Lung (tissue), 11 donors: ENCODE measurements at regions not wholly inside any gene's neighbourhood (a gene's known extent, or its start where the extent isn't known, plus 50 kb on each side); places are given as distances from the start of the nearest gene placed in this dataset.
A peak's percentile ranks its signal among the peaks of the same experiment; 100 is the strongest.
"Not testable (repeated sequence)": the region's sequence is repeated elsewhere in the genome, so short reads cannot be mapped to it uniquely, and the experiment has no call there.

Source experiments
- ATAC-seq: fragments of 200-7000 bp; cut with Tn5 transposase; one replicate; pipeline ENCODE4 v1.9.1; 2020; ENCODE audit warnings: moderate number of reproducible peaks; ENCODE audit not compliant: insufficient read depth, low FRiP score
- DNase-seq, 3 donors: peaks; one replicate each; pipeline ENCODE4 v3.0.0-alpha.2; 2013 to 2017
- H3K27ac ChIP-seq, 2 donors: one replicate each; pipeline ENCODE4 v1.5.1; 2013; ENCODE audit warnings: mild to moderate bottlenecking in 2 of 2, moderate library complexity in 2 of 2, control low read depth in 1 of 2, inconsistent platforms in 1 of 2, low read depth in 1 of 2, low read length in 1 of 2
- H3K27me3 ChIP-seq, 3 donors: one replicate each; pipeline ENCODE4 v1.5.1; 2013; ENCODE audit warnings: low read length in 2 of 3; ENCODE audit not compliant: control insufficient read depth in 3 of 3, insufficient read depth in 3 of 3
- H3K36me3 ChIP-seq, 4 donors: one replicate each; pipeline ENCODE4 v1.5.1; 2013; ENCODE audit warnings: low read length in 4 of 4, mild to moderate bottlenecking in 1 of 4, moderate library complexity in 1 of 4; ENCODE audit not compliant: control insufficient read depth in 4 of 4, insufficient read depth in 4 of 4
- H3K4me1 ChIP-seq, 5 donors: one replicate each; pipeline ENCODE4 v1.5.1; 2013; ENCODE audit warnings: low read length in 5 of 5, mild to moderate bottlenecking in 2 of 5, moderate library complexity in 1 of 5; ENCODE audit not compliant: control insufficient read depth in 5 of 5, insufficient read depth in 5 of 5
- H3K4me3 ChIP-seq: one replicate; pipeline ENCODE4 v1.5.1; 2013; ENCODE audit warnings: mild to moderate bottlenecking, control low read depth, moderate library complexity
- H3K9ac ChIP-seq, 2 donors: one replicate each; pipeline ENCODE4 v1.5.1; 2013; ENCODE audit warnings: low read length in 2 of 2, control low read depth in 1 of 2; ENCODE audit not compliant: insufficient read depth in 1 of 2
- H3K9me3 ChIP-seq, 4 donors: one replicate each; pipeline ENCODE4 v1.5.1; 2013; ENCODE audit warnings: low read length in 3 of 4, mild to moderate bottlenecking in 1 of 4, moderate library complexity in 1 of 4; ENCODE audit not compliant: control insufficient read depth in 4 of 4, insufficient read depth in 3 of 4
- WGBS, 2 donors: extraction: QIAGEN DNeasy Blood & Tissue Kit; methylation state at CpG; one replicate each; pipeline ENCODE4 v1.1.7; 2013; 5-methylcytosine and 5-hydroxymethylcytosine counted together
- TF ChIP-seq, protein P1 (sequence below): IDR thresholded peaks from 2 replicates; pipeline ENCODE4 v1.5.1; 2012; ENCODE audit warnings: mild to moderate bottlenecking; ENCODE audit errors: control extremely low read depth, extremely low read depth
- donor health status: control.
- donor health status: control.
- donor health status: Bipolar disorder and iron deficiency.
- donor health status: healthy.
- donor health status: DM: yes; HTN: yes; CAD: no.

DNA sequence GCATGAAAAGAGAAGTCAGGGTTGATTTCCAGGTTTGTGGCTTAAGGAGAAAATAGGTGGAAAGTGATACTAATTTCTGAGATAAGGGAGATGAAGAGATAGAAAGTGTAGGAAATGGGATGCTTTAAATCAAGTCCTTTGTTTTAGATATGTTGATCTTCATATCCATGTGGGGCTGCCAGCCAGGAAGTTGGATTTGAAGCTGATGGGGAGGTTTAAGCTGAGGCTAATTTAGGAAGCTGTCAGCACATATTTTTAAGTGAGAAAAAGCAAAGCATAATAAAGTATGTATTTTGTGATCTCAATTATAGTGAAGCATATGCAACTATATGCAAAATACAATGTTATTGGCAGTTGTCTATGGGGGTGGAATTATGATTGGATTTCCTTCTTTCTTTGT, 428.4 kb downstream of the CSNK1G3 start:
- no peak for ATAC-seq
- no peak overlapping the region for H3K4me3 ChIP-seq

DNA sequence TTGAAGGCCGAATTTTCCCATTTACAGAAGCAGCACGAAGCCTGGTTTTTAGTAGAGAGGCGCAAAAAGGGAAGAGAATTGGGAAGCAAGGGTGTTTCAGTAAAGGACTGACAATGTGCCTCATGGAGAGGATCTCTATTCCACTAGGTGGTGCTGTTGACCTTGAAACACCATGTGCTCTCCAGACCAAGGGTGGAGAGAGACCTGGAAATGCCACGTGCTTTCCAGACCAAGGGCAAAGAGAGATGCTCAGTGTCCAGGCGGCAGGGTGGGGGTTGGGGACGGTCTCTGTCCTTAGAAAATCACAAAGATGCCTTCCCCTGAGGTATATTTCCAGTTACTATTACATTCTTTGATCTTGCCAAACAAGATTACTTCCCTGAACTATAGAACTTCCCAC, 425.3 kb downstream of the CSNK1G3 start:
- H3K9ac ChIP-seq, result no peak overlapping the region
- H3K27ac ChIP-seq, result no peak overlapping the region
- TF ChIP-seq, protein P1, sequence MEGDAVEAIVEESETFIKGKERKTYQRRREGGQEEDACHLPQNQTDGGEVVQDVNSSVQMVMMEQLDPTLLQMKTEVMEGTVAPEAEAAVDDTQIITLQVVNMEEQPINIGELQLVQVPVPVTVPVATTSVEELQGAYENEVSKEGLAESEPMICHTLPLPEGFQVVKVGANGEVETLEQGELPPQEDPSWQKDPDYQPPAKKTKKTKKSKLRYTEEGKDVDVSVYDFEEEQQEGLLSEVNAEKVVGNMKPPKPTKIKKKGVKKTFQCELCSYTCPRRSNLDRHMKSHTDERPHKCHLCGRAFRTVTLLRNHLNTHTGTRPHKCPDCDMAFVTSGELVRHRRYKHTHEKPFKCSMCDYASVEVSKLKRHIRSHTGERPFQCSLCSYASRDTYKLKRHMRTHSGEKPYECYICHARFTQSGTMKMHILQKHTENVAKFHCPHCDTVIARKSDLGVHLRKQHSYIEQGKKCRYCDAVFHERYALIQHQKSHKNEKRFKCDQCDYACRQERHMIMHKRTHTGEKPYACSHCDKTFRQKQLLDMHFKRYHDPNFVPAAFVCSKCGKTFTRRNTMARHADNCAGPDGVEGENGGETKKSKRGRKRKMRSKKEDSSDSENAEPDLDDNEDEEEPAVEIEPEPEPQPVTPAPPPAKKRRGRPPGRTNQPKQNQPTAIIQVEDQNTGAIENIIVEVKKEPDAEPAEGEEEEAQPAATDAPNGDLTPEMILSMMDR, result peak; percentile 29
- no peak overlapping the region for H3K4me3 ChIP-seq
- H3K9me3 ChIP-seq, result peaks cover 0 to 21% (median 8%) of the 10 kb centered on the region in 4 donors
- 73 to 81% methylated on average over 6 of the region's 6 CpGs for WGBS, 2 donors
- H3K27me3 ChIP-seq, result no peaks in the 10 kb centered on the region
- no peak for ATAC-seq
- no peaks in the 10 kb centered on the region for H3K36me3 ChIP-seq
- no peak for DNase-seq
- H3K4me1 ChIP-seq, result no peaks in the 10 kb centered on the region

More for the DNA sequence above, 428.4 kb downstream of the CSNK1G3 start:
- TF ChIP-seq, protein P1, result no peak
- no peaks in the 10 kb centered on the region for H3K27me3 ChIP-seq
- DNase-seq, result no peak
- no peaks in the 10 kb centered on the region for H3K36me3 ChIP-seq
- H3K4me1 ChIP-seq, result no peaks in the 10 kb centered on the region
- H3K9me3 ChIP-seq, result peaks cover 0 to 21% (median 8%) of the 10 kb centered on the region in 4 donors
- no peak overlapping the region for H3K9ac ChIP-seq
- no peak overlapping the region for H3K27ac ChIP-seq

DNA sequence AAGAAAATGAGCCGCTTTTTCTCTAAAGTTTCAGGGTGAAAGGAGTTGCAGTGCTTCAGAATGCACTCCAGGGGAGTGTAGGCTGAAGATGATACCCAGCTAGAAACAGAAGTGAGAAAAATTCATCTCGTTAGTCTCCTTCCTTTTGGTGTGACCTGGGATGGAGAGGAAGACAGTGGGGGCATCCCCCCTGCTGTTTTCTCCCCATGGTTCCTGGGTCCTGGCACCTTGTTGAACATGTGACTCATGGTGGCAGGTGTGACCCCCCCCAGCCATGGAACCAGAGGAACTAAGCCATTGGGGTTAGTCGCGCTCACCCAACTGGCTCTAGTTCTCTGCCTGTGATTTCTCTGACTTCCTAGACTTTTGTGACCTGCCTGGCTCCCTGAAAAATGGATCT, 424.6 kb downstream of the CSNK1G3 start:
- 91 to 93% methylated on average over 4 of the region's 4 CpGs for WGBS, 2 donors

DNA sequence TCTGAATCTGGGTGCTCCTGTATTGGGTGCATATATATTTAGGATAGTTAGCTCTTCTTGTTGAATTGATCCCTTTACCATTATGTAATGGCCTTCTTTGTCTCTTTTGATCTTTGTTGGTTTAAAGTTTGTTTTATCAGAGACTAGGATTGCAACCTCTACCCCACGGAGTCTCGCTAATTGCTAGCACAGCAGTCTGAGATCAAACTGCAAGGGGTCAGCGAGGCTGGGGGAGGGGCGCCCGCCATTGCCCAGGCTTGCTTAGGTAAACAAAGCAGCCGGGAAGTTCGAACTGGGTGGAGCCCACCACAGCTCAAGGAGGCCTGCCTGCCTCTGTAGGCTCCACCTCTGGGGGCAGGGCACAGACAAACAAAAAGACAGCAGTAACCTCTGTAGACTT, 421.8 kb downstream of the CSNK1G3 start:
- DNase-seq, H3K27me3 ChIP-seq, H3K27ac ChIP-seq, H3K36me3 ChIP-seq, H3K4me1 ChIP-seq, H3K4me3 ChIP-seq, ATAC-seq, H3K9ac ChIP-seq: not testable (repeated sequence)
- 62 to 75% methylated on average over 7 of the region's 7 CpGs for WGBS, 2 donors
- peaks cover 0 to 17% (median 6%) of the 10 kb centered on the region in 4 donors for H3K9me3 ChIP-seq

More for the DNA sequence above, 424.6 kb downstream of the CSNK1G3 start:
- no peaks in the 10 kb centered on the region for H3K4me1 ChIP-seq
- no peak overlapping the region for H3K4me3 ChIP-seq
- peaks cover 0 to 21% (median 7%) of the 10 kb centered on the region in 4 donors for H3K9me3 ChIP-seq
- H3K27ac ChIP-seq, result no peak overlapping the region
- no peak overlapping the region for H3K9ac ChIP-seq
- DNase-seq (no peak), ATAC-seq (no peak)
- TF ChIP-seq, protein P1, result no peak
- no peaks in the 10 kb centered on the region for H3K27me3 ChIP-seq
- no peaks in the 10 kb centered on the region for H3K36me3 ChIP-seq
